ENCODE measurements at regions not wholly inside any gene's neighbourhood (a gene's known extent, or its start where the extent isn't known, plus 50 kb on each side); places are given as distances from the start of the nearest gene placed in this dataset.

DNA sequence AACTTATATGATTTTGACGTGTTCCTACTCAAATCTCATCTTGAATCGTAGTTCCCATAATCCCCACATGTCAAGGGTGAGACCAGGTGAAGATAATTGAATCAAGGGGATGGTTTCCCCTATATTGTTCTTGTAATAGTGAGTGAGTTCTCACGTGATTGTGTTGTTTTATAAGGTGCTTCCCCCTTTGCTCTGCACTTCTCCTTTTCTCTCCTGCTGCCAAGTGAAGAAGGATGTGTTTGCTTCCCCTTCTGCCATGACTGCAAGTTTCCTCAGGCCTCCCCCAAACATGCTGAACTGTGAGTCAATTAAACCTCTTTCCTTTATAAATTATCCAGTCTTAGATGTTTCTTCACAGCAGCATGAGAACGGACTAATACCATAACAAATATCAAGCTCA is 83.2 kb downstream of the MANEA start:
- TF ChIP-seq, protein P1, sequence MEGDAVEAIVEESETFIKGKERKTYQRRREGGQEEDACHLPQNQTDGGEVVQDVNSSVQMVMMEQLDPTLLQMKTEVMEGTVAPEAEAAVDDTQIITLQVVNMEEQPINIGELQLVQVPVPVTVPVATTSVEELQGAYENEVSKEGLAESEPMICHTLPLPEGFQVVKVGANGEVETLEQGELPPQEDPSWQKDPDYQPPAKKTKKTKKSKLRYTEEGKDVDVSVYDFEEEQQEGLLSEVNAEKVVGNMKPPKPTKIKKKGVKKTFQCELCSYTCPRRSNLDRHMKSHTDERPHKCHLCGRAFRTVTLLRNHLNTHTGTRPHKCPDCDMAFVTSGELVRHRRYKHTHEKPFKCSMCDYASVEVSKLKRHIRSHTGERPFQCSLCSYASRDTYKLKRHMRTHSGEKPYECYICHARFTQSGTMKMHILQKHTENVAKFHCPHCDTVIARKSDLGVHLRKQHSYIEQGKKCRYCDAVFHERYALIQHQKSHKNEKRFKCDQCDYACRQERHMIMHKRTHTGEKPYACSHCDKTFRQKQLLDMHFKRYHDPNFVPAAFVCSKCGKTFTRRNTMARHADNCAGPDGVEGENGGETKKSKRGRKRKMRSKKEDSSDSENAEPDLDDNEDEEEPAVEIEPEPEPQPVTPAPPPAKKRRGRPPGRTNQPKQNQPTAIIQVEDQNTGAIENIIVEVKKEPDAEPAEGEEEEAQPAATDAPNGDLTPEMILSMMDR (conservative IDR thresholded peaks at IDR 0.05): no peak
- TF ChIP-seq ZFX (IDR thresholded peaks at IDR 0.05): no peak

Measured in C4-2B (cell line).